ENCODE measurements at regions not wholly inside any gene's neighbourhood (a gene's known extent, or its start where the extent isn't known, plus 50 kb on each side); places are given as distances from the start of the nearest gene placed in this dataset.

GRCh38 chr6:165844801-165845364 is 181.8 kb upstream of the PDE10A start:
- Histone ChIP-seq H3K4me3 (replicated peaks in 1 of 3; ENCODE audit: insufficient read depth in 1 of 3, low read depth in 2 of 3, low read length in 3 of 3) (no peak overlapping the region), H4K20me1 (ENCODE audit: insufficient read depth, low read length) (no peaks in the 10 kb centered on the region), H3K4me2 (ENCODE audit: low read depth, low read length) (no peak overlapping the region), H3K4me1 (ENCODE audit: insufficient read depth, low read length) (no peaks in the 10 kb centered on the region), H3K9me3 (ENCODE audit: low read length) (no peaks in the 10 kb centered on the region), H3K9ac (ENCODE audit: insufficient read depth, low read depth, low read length) (no peak overlapping the region), H3K79me2 (ENCODE audit: insufficient read depth, low read length) (no peaks in the 10 kb centered on the region), H3K27ac (ENCODE audit: extremely low read length, insufficient read depth, low read length) (no peak overlapping the region), H3K36me3 (replicated peaks in 1 of 2; ENCODE audit: control insufficient read depth in 1 of 2, insufficient read depth in 2 of 2, low read length in 2 of 2) (no peaks in the 10 kb centered on the region), H3K27me3 (ENCODE audit: control insufficient read depth in 1 of 2, insufficient read depth in 2 of 2, low read length in 2 of 2) (peaks cover 6 to 61% of the 10 kb centered on the region in 2 experiments), H2AFZ (ENCODE audit: low read length) (no peak overlapping the region)
- CTCF ChIA-PET (ENCODE audit: low intra/inter-chr PET ratio, low total read pairs), result no interaction called here
- POLR2A ChIA-PET, result no interaction called here
- FAIRE-seq (no peak), ATAC-seq (no peak), DNase-seq (ENCODE audit: low spot score) (no peak)
- BruUV-seq (replicated peaks), result no TSS peak
- WGBS (ENCODE audit: low lambda C conversion rate), result 15% methylated on average over 4 of the region's 4 CpGs
- TF ChIP-seq, protein P1, sequence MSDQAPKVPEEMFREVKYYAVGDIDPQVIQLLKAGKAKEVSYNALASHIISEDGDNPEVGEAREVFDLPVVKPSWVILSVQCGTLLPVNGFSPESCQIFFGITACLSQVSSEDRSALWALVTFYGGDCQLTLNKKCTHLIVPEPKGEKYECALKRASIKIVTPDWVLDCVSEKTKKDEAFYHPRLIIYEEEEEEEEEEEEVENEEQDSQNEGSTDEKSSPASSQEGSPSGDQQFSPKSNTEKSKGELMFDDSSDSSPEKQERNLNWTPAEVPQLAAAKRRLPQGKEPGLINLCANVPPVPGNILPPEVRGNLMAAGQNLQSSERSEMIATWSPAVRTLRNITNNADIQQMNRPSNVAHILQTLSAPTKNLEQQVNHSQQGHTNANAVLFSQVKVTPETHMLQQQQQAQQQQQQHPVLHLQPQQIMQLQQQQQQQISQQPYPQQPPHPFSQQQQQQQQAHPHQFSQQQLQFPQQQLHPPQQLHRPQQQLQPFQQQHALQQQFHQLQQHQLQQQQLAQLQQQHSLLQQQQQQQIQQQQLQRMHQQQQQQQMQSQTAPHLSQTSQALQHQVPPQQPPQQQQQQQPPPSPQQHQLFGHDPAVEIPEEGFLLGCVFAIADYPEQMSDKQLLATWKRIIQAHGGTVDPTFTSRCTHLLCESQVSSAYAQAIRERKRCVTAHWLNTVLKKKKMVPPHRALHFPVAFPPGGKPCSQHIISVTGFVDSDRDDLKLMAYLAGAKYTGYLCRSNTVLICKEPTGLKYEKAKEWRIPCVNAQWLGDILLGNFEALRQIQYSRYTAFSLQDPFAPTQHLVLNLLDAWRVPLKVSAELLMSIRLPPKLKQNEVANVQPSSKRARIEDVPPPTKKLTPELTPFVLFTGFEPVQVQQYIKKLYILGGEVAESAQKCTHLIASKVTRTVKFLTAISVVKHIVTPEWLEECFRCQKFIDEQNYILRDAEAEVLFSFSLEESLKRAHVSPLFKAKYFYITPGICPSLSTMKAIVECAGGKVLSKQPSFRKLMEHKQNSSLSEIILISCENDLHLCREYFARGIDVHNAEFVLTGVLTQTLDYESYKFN (CRISPR knock-in tag; conservative IDR thresholded peaks at IDR 0.05), result no peak
- TF ChIP-seq CREB1 (IDR thresholded peaks at IDR 0.05), result no peak
- TF ChIP-seq CREB1 (CRISPR knock-in tag; IDR thresholded peaks at IDR 0.05), result no peak
- no peak for TF ChIP-seq FOXJ3 (CRISPR knock-in tag; IDR thresholded peaks at IDR 0.05; ENCODE audit: borderline replicate concordance)
- TF ChIP-seq REXO4 (CRISPR knock-in tag; IDR thresholded peaks at IDR 0.05; ENCODE audit: borderline replicate concordance), result no peak
- TF ChIP-seq TAF15 (IDR thresholded peaks at IDR 0.05; ENCODE audit: low read depth, low read length, poor library complexity, severe bottlenecking), result no peak
- TF ChIP-seq DNMT1 (CRISPR knock-in tag; IDR thresholded peaks at IDR 0.05), result no peak
- no peak for TF ChIP-seq HDAC6 (IDR thresholded peaks at IDR 0.05; ENCODE audit: low read depth, low read length)
- no peak for TF ChIP-seq ZC3H13 (CRISPR knock-in tag; IDR thresholded peaks at IDR 0.05)
- no peak for TF ChIP-seq ZNF225 (CRISPR knock-in tag; IDR thresholded peaks at IDR 0.05)
- TF ChIP-seq ZNF747 (CRISPR knock-in tag; IDR thresholded peaks at IDR 0.05; ENCODE audit: borderline replicate concordance), result no peak
- TF ChIP-seq RBAK (CRISPR knock-in tag; IDR thresholded peaks at IDR 0.05), result no peak
- no peak for TF ChIP-seq PITX1 (CRISPR knock-in tag; IDR thresholded peaks at IDR 0.05)
- TF ChIP-seq ZNF564 (CRISPR knock-in tag; IDR thresholded peaks at IDR 0.05), result no peak
- no peak for TF ChIP-seq ZNF484 (CRISPR knock-in tag; IDR thresholded peaks at IDR 0.05; ENCODE audit: borderline replicate concordance, low read depth)
- no peak for TF ChIP-seq JARID2 (CRISPR knock-in tag; IDR thresholded peaks at IDR 0.05; ENCODE audit: insufficient replicate concordance)
- TF ChIP-seq, protein P2, sequence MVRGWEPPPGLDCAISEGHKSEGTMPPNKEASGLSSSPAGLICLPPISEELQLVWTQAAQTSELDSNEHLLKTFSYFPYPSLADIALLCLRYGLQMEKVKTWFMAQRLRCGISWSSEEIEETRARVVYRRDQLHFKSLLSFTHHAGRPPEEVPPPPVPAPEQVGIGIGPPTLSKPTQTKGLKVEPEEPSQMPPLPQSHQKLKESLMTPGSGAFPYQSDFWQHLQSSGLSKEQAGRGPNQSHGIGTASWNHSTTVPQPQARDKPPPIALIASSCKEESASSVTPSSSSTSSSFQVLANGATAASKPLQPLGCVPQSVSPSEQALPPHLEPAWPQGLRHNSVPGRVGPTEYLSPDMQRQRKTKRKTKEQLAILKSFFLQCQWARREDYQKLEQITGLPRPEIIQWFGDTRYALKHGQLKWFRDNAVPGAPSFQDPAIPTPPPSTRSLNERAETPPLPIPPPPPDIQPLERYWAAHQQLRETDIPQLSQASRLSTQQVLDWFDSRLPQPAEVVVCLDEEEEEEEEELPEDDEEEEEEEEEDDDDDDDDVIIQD (CRISPR knock-in tag; IDR thresholded peaks at IDR 0.05; ENCODE audit: low read depth), result no peak
- no peak for TF ChIP-seq KDM3A (CRISPR knock-in tag; IDR thresholded peaks at IDR 0.05; ENCODE audit: low read depth)
- no peak for TF ChIP-seq ZNF607 (CRISPR knock-in tag; IDR thresholded peaks at IDR 0.05; ENCODE audit: borderline replicate concordance)
- in situ Hi-C loops (cut with HindIII; ENCODE audit: extremely low pct_ligation_motif_present, low pct_unique_long_range_greater_than_20kb), result loop anchor here (10.0 kb wide), 1 partner anchor 410 kb away; no protein-coding TSS in a partner anchor
- intact Hi-C loops (cut with micrococcal nuclease; ENCODE audit: unreplicated experiment), result no loop called here
